ENCODE measurements at regions not wholly inside any gene's neighbourhood (a gene's known extent, or its start where the extent isn't known, plus 50 kb on each side); places are given as distances from the start of the nearest gene placed in this dataset.

GRCh38 chr20:54736421-54736820 is 261.0 kb downstream of the DOK5 start:
- no peak for TF ChIP-seq TOX (CRISPR knock-in tag; IDR thresholded peaks at IDR 0.05; ENCODE audit: borderline replicate concordance)
- no peak for TF ChIP-seq RARB (CRISPR knock-in tag; IDR thresholded peaks at IDR 0.05)
- no peak for TF ChIP-seq ZNF70 (CRISPR knock-in tag; IDR thresholded peaks at IDR 0.05)
- no peak for TF ChIP-seq ZFP3 (CRISPR knock-in tag; IDR thresholded peaks at IDR 0.05)

Measured in SK-N-SH treated with all-trans-retinoic acid at 6 μM for 48 hours (cell line).